Ovary (tissue), 3 donors: ENCODE measurements at regions not wholly inside any gene's neighbourhood (a gene's known extent, or its start where the extent isn't known, plus 50 kb on each side); places are given as distances from the start of the nearest gene placed in this dataset.

ENCODE experiments used
- CTCF ChIP-seq, 3 donors: fragments of 450-650 bp in 2 of 3; fragments of 200-600 bp in 1 of 3; IDR thresholded peaks; one replicate each; pipeline versions ENCODE4 v1.5.1 to v1.8.0; 2016 to 2022; ENCODE audit warnings: antibody characterized with exemption in 3 of 3, mild to moderate bottlenecking in 1 of 3
- EP300 ChIP-seq: sonication (generic); formaldehyde crosslinking; IDR thresholded peaks from one replicate; pipeline ENCODE4 v1.6.1; 2017; ENCODE audit warnings: antibody characterized with exemption
- POLR2A ChIP-seq: fragments of 450-650 bp; IDR thresholded peaks from one replicate; pipeline ENCODE4 v1.6.1; 2017; ENCODE audit warnings: antibody characterized with exemption, mild to moderate bottlenecking, moderate library complexity
- donor health status: DM: no; HTN: no; CAD: no.

- no peak for TF ChIP-seq CTCF (IDR thresholded peaks at IDR 0.05)
- TF ChIP-seq POLR2A = no peak
- no peak for TF ChIP-seq EP300
Observed at GRCh38 chr21:34296878-34297277, 66.9 kb upstream of the KCNE2 start.
